ENCODE measurements at regions not wholly inside any gene's neighbourhood (a gene's known extent, or its start where the extent isn't known, plus 50 kb on each side); places are given as distances from the start of the nearest gene placed in this dataset.
A peak's percentile ranks its signal among the peaks of the same experiment; 100 is the strongest.

GRCh38 chr6:79864421-79864820 is 82.9 kb downstream of the ELOVL4 start:
- no peak for DNase-seq

GRCh38 chr6:79864001-79864400 is 83.4 kb downstream of the ELOVL4 start:
- DNase-seq: no peak

- DNase-seq: no peak
Observed at GRCh38 chr6:79863566-79863965, 83.8 kb downstream of the ELOVL4 start.

GRCh38 chr6:79862711-79863110 is 84.6 kb downstream of the ELOVL4 start:
- no peak for DNase-seq

GRCh38 chr6:79862126-79862525 is 85.2 kb downstream of the ELOVL4 start:
- no peak for DNase-seq

- DNase-seq: no peak
Observed at GRCh38 chr6:79861023-79861422, 86.3 kb downstream of the ELOVL4 start.

- DNase-seq: no peak
Observed at GRCh38 chr6:79847426-79847825, 99.9 kb downstream of the ELOVL4 start.

GRCh38 chr6:79842376-79843040 is 104.8 kb downstream of the ELOVL4 start:
- no peak for DNase-seq

- DNase-seq: no peak
Observed at GRCh38 chr6:79841577-79842375, 105.6 kb downstream of the ELOVL4 start.

- no peak for DNase-seq
Observed at GRCh38 chr6:79838851-79839250, 108.5 kb downstream of the ELOVL4 start.

- DNase-seq: no peak
Observed at GRCh38 chr6:79833964-79834284, 113.4 kb downstream of the ELOVL4 start.

GRCh38 chr6:79833264-79833963 is 113.9 kb downstream of the ELOVL4 start:
- DNase-seq: no peak

GRCh38 chr6:79832723-79833122 is 114.6 kb downstream of the ELOVL4 start:
- DNase-seq: no peak

- no peak for DNase-seq
Observed at GRCh38 chr6:79824202-79824601, 123.2 kb downstream of the ELOVL4 start.

GRCh38 chr6:79821859-79822258 is 125.5 kb downstream of the ELOVL4 start:
- DNase-seq: no peak

- DNase-seq: no peak
Observed at GRCh38 chr6:79818471-79818870, 128.9 kb downstream of the ELOVL4 start.

GRCh38 chr6:79814940-79815339 is 132.4 kb downstream of the ELOVL4 start:
- no peak for DNase-seq

- peak; percentile 81 for DNase-seq
Observed at GRCh38 chr6:79813854-79814709, 133.3 kb downstream of the ELOVL4 start.

GRCh38 chr6:79813143-79813850 is 134.1 kb downstream of the ELOVL4 start:
- DNase-seq: no peak

GRCh38 chr6:79812195-79812594 is 135.2 kb downstream of the ELOVL4 start:
- no peak for DNase-seq

- DNase-seq: no peak
Observed at GRCh38 chr6:79810871-79811270, 136.5 kb downstream of the ELOVL4 start.

GRCh38 chr6:79810185-79810705 is 137.1 kb downstream of the ELOVL4 start:
- DNase-seq: peak; percentile 45
